ENCODE measurements at regions not wholly inside any gene's neighbourhood (a gene's known extent, or its start where the extent isn't known, plus 50 kb on each side); places are given as distances from the start of the nearest gene placed in this dataset.

- no peak for DNase-seq
Observed at GRCh38 chr1:60411591-60411990, 338.0 kb upstream of the C1orf87 start.

DNA sequence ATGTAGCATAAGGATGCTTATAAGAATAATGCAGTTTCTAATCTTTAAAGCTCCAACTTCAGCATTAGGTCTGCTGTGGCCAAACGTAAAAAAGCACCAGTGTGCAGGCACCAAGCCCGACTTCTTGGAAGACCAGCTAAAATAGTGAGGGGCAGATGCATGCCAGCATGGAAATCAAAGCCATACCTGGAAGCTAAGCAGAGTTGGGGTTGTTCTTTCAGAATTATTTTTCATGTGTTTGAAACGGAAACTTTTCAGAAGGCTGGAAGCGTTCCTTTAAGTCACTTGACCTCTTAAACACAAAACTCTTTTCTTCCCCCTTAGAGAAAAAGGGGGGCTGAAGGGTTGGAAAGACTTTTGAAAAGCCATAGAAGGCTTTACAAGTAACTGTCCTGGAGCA, 329.2 kb upstream of the C1orf87 start:
- DNase-seq, result no peak

DNA sequence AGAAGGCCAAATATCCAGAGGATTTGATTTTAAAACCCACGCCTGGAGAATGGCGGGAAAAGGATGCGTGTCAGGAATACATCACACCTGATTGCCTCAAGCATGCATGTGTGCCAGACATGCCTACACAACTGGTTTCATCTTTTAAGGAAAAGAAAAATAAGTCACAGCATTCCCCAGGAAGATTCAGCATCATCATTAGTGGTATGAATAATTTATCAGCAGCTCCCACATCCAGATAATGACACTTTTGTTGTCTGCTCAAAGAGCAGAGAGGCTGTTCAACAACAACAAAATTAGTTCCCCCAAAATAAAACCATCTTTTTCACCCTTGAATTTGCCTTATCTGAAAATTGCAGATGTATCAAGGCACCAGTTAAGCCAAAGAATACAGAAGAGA, 328.6 kb upstream of the C1orf87 start:
- DNase-seq, result no peak

- DNase-seq, result no peak
Observed at GRCh38 chr1:60394436-60394835, 320.9 kb upstream of the C1orf87 start.

DNA sequence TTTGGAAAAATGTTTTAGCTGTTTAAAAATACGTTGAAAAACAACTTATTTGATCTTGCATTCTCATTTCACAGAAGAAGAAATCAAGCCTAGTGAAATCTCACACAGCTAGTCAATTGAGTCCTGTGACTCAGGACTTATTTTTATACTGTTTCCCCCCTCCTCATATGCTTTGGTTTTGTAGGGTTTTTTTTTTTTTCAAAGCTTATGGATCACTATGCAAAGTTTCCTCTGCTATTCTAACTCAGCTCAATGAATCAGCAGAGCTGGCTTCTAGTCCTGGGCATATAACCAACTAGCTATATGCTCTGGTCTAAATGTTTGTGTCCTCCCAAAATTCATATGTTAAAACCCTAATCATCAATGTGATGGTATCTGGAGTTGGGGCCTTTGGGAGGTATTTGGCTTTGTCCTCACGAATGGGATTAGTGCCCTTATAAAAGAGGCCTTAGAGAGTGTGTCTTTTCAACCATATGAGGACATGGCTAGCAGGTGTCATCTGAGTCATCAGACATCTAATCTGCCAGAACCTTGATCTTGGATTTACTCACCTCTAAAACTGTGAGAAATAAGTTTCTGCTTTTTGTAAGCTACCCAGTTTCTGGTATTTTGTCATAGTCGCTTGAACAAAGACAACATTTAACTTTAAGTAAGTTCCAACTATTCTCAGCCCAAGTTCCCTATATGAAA, 317.2 kb upstream of the C1orf87 start:
- no peak for DNase-seq

GRCh38 chr1:60388092-60388987, 314.8 kb upstream of the C1orf87 start:
- DNase-seq, result no peak

GRCh38 chr1:60387175-60387574, 313.6 kb upstream of the C1orf87 start:
- DNase-seq, result no peak

GRCh38 chr1:60386249-60386648, 312.7 kb upstream of the C1orf87 start:
- DNase-seq, result no peak

- DNase-seq, result no peak
Observed at GRCh38 chr1:60376196-60376595, 302.6 kb upstream of the C1orf87 start.

DNA sequence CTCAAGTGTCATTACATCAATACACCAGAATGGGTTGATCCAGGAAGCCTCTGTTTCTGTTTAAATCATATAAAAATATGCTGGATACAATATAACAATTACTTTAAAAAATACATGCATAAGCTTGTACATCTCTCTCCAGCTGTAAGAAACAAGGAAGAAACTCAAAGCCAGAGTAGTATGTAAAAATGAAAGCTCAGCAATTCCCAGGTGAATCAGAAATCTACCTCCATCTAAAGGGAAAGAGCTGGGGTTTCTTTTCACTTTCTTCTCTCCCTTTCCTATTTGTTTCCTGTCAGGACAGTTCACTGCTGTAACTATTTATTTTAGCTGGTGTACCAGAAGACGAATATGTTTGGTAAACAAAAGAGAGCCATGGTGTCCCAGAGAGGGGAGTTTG, 301.0 kb upstream of the C1orf87 start:
- DNase-seq, result no peak

GRCh38 chr1:60367532-60367931, 294.0 kb upstream of the C1orf87 start:
- DNase-seq, result no peak

GRCh38 chr1:60359431-60359830, 285.9 kb upstream of the C1orf87 start:
- no peak for DNase-seq

DNA sequence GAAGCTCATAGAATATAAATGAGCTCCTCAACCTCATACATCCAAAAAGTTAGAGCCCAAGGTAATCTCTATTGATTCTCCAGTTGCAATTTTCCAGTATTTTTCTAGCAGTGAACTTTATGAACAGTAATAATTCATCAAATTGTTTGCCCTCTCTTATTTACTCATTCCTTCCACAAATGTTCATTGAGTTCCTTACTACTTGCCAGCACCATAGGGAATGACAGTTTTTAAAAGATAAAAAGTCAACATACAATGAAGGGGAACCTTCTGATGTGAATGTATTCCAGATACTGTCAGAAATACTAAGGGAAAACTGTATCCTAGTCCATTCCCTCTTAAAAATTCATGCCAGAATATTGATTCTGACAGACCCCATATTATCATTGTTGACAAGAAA, 277.0 kb upstream of the C1orf87 start:
- no peak for DNase-seq

DNA sequence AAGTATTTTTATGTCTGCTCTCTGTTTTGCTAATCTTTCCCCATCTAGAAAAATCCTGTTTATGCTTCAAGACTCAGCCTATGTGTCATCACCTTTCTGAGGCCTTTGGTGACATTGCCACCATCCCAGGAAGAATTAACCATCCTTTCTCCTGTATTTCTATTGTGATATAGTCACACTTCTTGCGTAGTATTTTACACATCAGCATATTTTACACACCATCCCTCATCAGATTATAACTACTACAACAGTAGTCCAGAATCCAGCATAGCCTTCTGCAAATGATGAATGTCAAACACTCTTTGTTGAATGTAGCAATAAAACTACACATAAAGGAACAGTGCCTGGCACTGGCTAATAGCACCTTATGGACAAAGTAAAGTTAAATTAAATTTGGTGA, 275.3 kb upstream of the C1orf87 start:
- DNase-seq, result no peak

DNA sequence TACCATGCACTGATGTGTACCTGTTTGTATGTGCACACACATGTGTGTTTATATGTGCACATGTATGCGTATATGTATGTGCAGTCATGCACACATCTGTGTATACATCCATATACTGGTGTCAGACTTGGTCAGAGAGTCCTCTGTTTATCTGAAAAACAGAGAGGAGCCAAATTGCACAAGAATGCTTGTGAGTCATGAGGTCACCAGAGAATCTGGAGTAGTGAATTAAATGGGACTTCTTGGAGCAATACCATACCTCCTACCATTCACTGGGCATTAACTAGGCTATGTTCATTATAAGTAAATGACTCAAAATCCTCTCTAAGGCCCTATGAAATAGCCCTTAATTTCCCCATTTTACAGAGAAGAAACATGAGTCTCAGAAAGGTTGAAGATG, 272.1 kb upstream of the C1orf87 start:
- DNase-seq, result no peak

DNA sequence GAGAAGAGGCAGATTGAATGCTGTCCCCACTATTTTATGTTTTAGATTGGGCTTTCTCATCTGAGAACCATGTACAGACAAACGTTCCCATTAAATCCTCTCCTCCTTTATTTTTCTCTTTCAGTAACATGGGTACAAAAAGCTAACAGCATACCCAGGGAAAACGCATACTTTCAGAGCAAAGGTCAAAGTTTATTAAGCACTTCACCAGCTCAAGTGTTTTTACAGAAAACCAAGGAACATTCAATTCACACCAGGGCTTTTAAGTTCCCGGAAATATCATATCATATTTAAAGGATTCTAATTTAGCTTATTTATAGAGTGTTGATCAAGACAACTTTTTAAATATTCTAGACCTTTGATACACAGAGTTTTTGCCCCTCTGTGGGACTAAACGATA, 271.5 kb upstream of the C1orf87 start:
- no peak for DNase-seq

DNA sequence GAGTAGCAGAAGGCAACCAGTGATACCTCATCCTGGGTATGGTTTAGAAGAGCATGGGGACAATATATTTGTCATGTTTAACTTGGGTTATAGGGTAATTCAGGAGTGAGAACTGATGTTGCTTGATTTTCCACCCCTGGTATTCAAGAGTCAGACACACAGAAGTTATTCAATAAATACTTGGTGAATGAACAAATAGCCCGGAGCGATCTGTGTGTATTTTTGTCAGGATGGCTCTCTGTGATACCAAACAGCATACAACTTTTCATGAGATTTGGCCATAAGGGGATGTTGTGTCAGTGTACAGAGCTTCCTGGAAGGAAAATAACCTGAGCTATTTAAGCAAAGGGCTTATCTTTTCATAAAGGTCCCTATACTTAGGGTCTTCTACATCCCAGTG, 270.2 kb upstream of the C1orf87 start:
- DNase-seq, result no peak

DNA sequence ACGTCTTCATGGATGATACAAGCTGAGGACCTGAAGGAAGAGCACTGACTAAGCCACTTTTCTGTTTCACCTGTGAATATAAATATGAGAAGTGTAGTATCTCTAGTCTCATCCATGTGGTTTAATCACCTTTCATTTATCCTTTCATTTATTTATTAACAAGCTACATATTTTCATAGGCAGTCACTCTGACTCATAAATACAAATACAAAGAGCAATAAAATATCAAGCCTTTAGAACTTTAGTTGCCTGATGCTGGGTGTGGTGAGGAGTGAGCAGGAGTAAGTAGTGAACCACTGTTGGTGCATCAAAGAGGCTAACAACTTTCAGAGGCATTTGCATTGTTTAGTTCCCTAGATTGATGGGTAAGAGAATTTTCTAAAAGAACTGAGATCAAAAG, 269.0 kb upstream of the C1orf87 start:
- DNase-seq, result no peak

DNA sequence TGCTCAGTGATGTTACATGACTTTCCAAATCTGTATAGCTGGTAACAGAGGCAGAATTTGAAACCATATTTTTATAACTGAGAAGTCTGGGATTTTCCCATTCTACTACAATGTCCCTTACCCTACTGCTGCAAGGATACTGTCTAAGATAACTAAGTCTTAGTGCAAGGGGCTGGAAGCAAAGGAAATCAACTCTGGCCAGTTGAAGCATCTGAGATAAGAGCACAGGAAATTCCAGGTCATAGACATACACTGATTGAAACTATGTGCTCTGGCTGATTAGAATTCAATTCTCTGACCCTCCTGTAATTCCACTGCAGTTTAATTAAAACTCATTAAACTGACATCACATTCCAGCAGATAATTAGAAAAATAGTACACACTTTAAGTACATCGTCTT, 267.7 kb upstream of the C1orf87 start:
- DNase-seq, result no peak

GRCh38 chr1:60331647-60332046, 258.1 kb upstream of the C1orf87 start:
- DNase-seq, result no peak

DNA sequence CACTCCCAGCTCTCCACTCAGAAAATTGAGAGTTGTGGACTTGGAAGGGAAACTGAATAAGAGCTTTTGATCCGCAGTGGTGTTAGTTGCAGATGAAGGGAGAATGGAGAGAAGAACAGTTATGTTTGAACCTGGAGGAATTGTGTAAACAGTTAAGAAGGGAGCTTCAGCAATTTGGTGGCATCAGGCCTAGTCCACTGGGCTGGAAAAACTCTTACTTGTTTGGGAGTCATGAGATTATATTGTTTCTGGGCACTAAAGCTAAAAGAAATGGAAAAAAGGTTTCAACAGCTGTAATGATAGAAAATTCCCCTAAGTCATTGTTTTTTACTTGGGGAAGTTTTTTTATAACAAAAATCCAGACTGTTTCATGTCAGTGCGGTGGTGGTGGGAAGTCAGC, 256.1 kb upstream of the C1orf87 start:
- no peak for DNase-seq

DNA sequence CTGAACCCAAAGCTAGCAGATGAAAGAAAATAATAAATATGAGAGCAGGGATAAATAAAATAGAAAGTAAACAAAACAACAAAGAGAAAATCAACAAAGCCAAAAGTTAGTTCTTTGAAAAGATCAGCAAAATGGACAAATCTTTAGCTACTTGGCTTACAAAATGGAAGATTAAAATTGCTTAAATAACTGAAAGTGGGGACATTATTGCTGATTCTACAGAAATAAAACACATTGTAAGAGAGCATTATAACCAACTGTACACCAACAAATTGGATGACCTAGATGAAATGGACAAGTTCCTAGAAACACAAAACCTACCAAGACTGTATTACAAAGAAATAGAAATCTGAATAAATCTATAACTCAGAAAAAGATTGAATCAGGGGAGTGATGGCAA, 238.3 kb upstream of the C1orf87 start:
- no peak for DNase-seq

- no peak for DNase-seq
Observed at GRCh38 chr1:60299581-60299980, 226.0 kb upstream of the C1orf87 start.

GRCh38 chr1:60298290-60298689, 224.7 kb upstream of the C1orf87 start:
- DNase-seq, result no peak

GRCh38 chr1:60296794-60297193, 223.2 kb upstream of the C1orf87 start:
- no peak for DNase-seq
